GM12878 (cell line): ENCODE measurements at regions not wholly inside any gene's neighbourhood (a gene's known extent, or its start where the extent isn't known, plus 50 kb on each side); places are given as distances from the start of the nearest gene placed in this dataset.

Experiments used
- ATAC-seq: fragments of 200-7000 bp; cut with Tn5 transposase; 3 replicates; pipeline ENCODE4 v1.9.1; 2020; ENCODE audit warnings: mild to moderate bottlenecking, moderate library complexity
- BruUV-seq: library from RNA; stranded (reverse); fragments of 400-500 nt; replicated peaks from 2 replicates; lab custom pipeline; 2021; lab: Mats Ljungman, UMichigan
- CTCF ChIA-PET: fragments of 300-600 bp; sonication (Branson Sonifier 250); formaldehyde crosslinking; extraction: SDS; loops from one replicate; lab custom pipeline; 2021; ENCODE audit warnings: inconsistent platforms; lab: Yijun Ruan, JAX
- POLR2A ChIA-PET: fragments of 350-600 bp; formaldehyde crosslinking; extraction: SDS; loops from one replicate; lab custom pipeline; 2021; ENCODE audit warnings: inconsistent platforms; lab: Charles Lee
- RAD21 ChIA-PET: fragments of 300-600 bp; sonication (Branson Sonifier 250); formaldehyde crosslinking; loops from one replicate; lab custom pipeline; 2023; ENCODE audit warnings: antibody characterized with exemption; ENCODE audit not compliant: unreplicated experiment; lab: Charles Lee
- SMC1A ChIA-PET: fragments of 300-600 bp; sonication (Branson Sonifier 250); formaldehyde crosslinking; loops from one replicate; lab custom pipeline; 2023; ENCODE audit not compliant: unreplicated experiment, uncharacterized antibody; lab: Charles Lee
- DNase-seq: peaks from one replicate; pipeline ENCODE4 v3.0.0-alpha.2; 2011; ENCODE audit warnings: low read depth, low spot score
- FAIRE-seq: peaks from 3 replicates; lab custom pipeline; 2011; peaks lifted over from hg19 to GRCh38; lab: Jason Lieb, UNC
- H2AFZ ChIP-seq: 2 replicates; pipeline ENCODE4 v1.6.0; 2011; ENCODE audit warnings: low read depth, low read length, control low read depth; ENCODE audit not compliant: control insufficient read depth
- H3K27ac ChIP-seq: 2 replicates; pipeline ENCODE4 v1.5.1; 2011; ENCODE audit warnings: control low read depth; ENCODE audit not compliant: control insufficient read depth, insufficient read depth
- H3K27me3 ChIP-seq, 2 experiments: replicated peaks in 1 of 2; 2 replicates each; pipeline versions ENCODE4 v1.6.0 to v1.6.1; 2011; ENCODE audit warnings: low read length in 1 of 2; ENCODE audit not compliant: control insufficient read depth in 2 of 2, insufficient read depth in 2 of 2
- H3K36me3 ChIP-seq, 2 experiments: 2 replicates each; pipeline ENCODE4 v1.5.1; 2011; ENCODE audit warnings: low read length in 1 of 2; ENCODE audit not compliant: control insufficient read depth in 2 of 2, insufficient read depth in 2 of 2
- H3K4me1 ChIP-seq: 2 replicates; pipeline ENCODE4 v1.6.1; 2011; ENCODE audit warnings: mild to moderate bottlenecking, low read length, moderate library complexity, mixed read lengths; ENCODE audit not compliant: control insufficient read depth, insufficient read depth
- H3K4me2 ChIP-seq: 2 replicates; pipeline ENCODE4 v1.6.0; 2011; ENCODE audit warnings: control low read depth; ENCODE audit not compliant: control insufficient read depth, insufficient read depth
- H3K4me3 ChIP-seq: fragments of 200-600 bp; sonication (generic); 2 replicates; pipeline ENCODE4 v1.5.1; 2016
- H3K79me2 ChIP-seq: 2 replicates; pipeline ENCODE4 v1.6.0; 2011; ENCODE audit warnings: low read length; ENCODE audit not compliant: control insufficient read depth, insufficient read depth
- H3K9ac ChIP-seq: 2 replicates; pipeline ENCODE4 v1.8.0; 2011; ENCODE audit warnings: low read length, control low read depth, mixed read lengths; ENCODE audit not compliant: control insufficient read depth, insufficient read depth
- H3K9me3 ChIP-seq: replicated peaks from 3 replicates; pipeline ENCODE4 v1.5.1; 2011; ENCODE audit warnings: mild to moderate bottlenecking, low read length; ENCODE audit not compliant: control insufficient read depth, insufficient read depth
- H4K20me1 ChIP-seq: 2 replicates; pipeline ENCODE4 v1.6.0; 2011; ENCODE audit not compliant: control insufficient read depth, insufficient read depth
- BCL11A ChIP-seq: IDR thresholded peaks from 2 replicates; pipeline ENCODE4 v1.6.1; 2011; ENCODE audit warnings: low read depth, low read length
- GABPA ChIP-seq: IDR thresholded peaks from 2 replicates; pipeline ENCODE4 v1.6.1; 2014; ENCODE audit warnings: antibody characterized with exemption, low read depth, mild to moderate bottlenecking, inconsistent platforms
- NR2C1 ChIP-seq: fragments of 450-650 bp; IDR thresholded peaks from 2 replicates; pipeline ENCODE4 v1.6.1; 2017; ENCODE audit warnings: antibody characterized with exemption, mild to moderate bottlenecking, moderate library complexity
- TARDBP ChIP-seq: IDR thresholded peaks from 2 replicates; pipeline ENCODE4 v1.6.1; 2016; ENCODE audit warnings: borderline replicate concordance
- TCF12 ChIP-seq: IDR thresholded peaks from 2 replicates; pipeline ENCODE4 v1.6.1; 2011; ENCODE audit warnings: low read depth, mild to moderate bottlenecking, low read length
- WGBS: methylation state at CpG from one replicate; pipeline ENCODE4 v1.1.6; 2016; ENCODE audit warnings: low lambda C conversion rate; ENCODE audit not compliant: insufficient replicate concordance, insufficient coverage; ENCODE audit errors: missing lambda C conversion rate; 5-methylcytosine and 5-hydroxymethylcytosine counted together
- in situ Hi-C: fragments of 300-500 bp; cut with MboI; formaldehyde crosslinking; loops from 9 replicates; pipeline ENCODE4 v1.14.3; 2018; ENCODE audit warnings: mixed read lengths
- intact Hi-C: fragments of 100-400 bp; cut with micrococcal nuclease; formaldehyde crosslinking; loops from one replicate; pipeline ENCODE4 v1.14.2; 2022; ENCODE audit not compliant: unreplicated experiment
- TF ChIP-seq, protein P1 (sequence below): fragments of 450-650 bp; IDR thresholded peaks from 2 replicates; pipeline ENCODE4 v1.6.1; 2017; ENCODE audit warnings: borderline replicate concordance
- TF ChIP-seq, protein P2 (sequence below): IDR thresholded peaks from 2 replicates; pipeline ENCODE4 v1.6.1; 2012; ENCODE audit warnings: low read depth, low read length, improper control_type of control experiment

DNA sequence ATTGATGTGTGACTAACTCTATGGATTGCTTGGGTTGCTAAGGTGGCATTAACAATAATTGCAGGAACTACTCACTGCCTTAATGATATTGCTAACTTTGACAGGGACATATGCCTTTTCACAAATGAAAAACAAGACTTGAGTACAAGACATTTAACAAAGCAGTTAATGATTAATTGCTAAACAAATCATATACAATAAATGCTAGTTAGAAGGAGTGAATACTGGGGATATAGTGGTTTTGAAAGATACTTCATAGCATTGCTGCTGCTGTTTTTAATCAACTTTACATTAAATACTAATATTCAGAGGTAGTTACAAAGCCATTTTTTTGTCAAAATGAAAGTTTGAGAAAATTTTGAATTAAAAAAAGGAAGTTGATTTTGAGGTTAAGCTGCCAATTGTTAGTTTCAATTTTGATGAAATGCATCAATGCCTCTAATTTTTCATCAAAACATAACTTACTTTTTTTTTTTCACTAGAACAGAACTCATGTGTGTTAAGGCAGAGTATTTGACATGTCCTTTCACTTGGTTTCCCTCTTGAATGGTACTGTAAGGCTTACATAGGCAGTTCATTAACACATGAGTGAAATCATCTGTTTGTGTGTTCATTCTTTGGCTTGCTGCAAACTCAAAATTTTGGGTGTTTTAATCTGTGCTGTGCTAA lies 106.2 kb upstream of the SEMA3D start (continued):
- TF ChIP-seq, protein P1, sequence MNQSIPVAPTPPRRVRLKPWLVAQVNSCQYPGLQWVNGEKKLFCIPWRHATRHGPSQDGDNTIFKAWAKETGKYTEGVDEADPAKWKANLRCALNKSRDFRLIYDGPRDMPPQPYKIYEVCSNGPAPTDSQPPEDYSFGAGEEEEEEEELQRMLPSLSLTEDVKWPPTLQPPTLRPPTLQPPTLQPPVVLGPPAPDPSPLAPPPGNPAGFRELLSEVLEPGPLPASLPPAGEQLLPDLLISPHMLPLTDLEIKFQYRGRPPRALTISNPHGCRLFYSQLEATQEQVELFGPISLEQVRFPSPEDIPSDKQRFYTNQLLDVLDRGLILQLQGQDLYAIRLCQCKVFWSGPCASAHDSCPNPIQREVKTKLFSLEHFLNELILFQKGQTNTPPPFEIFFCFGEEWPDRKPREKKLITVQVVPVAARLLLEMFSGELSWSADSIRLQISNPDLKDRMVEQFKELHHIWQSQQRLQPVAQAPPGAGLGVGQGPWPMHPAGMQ = no peak
- TF ChIP-seq TARDBP = no peak
- TF ChIP-seq, protein P2, sequence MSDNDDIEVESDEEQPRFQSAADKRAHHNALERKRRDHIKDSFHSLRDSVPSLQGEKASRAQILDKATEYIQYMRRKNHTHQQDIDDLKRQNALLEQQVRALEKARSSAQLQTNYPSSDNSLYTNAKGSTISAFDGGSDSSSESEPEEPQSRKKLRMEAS = no peak

DNA sequence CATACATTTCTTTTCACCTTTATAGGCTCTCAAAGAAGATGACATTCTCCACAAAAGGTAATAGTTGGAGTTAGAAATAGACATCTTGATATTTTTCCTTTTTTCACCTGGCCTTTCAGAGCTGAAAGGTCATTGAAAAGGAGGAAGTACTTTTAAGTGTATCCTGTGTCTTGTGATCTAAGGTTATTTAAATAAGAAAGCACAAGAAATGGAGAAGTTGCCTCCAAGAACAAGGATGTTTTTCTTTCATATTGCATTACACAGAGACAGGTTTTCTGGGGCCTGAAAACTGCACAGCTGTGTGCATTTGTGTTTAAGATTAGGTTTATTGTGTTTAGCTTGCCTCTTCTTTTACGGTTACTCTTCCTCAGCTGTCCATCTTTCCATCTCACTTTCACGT lies 103.4 kb upstream of the SEMA3D start:
- H3K36me3 ChIP-seq = no peaks in the 10 kb centered on the region
- ATAC-seq (peak; percentile 40; the same call in 1 of the 3 replicates), DNase-seq (no peak), FAIRE-seq (peak; percentile 49)
- no peaks in the 10 kb centered on the region for H3K4me1 ChIP-seq
- POLR2A ChIA-PET = interaction anchor here (0.6 to 1.2 kb wide), 2 partner anchors 9 to 260 kb away, joined by 3 to 4 read pairs; no protein-coding TSS in a partner anchor
- no peak overlapping the region for H3K4me3 ChIP-seq
- H3K27ac ChIP-seq = no peak overlapping the region
- SMC1A ChIA-PET = interaction anchor here (0.8 to 1.5 kb wide), 3 partner anchors 8 to 24 kb away, joined by 3 to 4 read pairs (median 4); no protein-coding TSS in a partner anchor
- no peaks in the 10 kb centered on the region for H3K27me3 ChIP-seq
- H4K20me1 ChIP-seq = no peaks in the 10 kb centered on the region
- H2AFZ ChIP-seq = no peak overlapping the region; the same call in 1 of the 2 replicates
- no peak overlapping the region for H3K4me2 ChIP-seq
- in situ Hi-C loops = no loop called here
- WGBS = 0% methylated on average over 2 of the region's 2 CpGs
- RAD21 ChIA-PET = no interaction called here
- no TSS peak for BruUV-seq
- no peaks in the 10 kb centered on the region for H3K9me3 ChIP-seq
- no peaks in the 10 kb centered on the region for H3K79me2 ChIP-seq
- H3K9ac ChIP-seq = no peak overlapping the region
- intact Hi-C loops = no loop called here
- CTCF ChIA-PET = no interaction called here
- 0 out of 2 replicates have a peak, but pooled peaks have one; percentile 16 for TF ChIP-seq GABPA
- TF ChIP-seq TCF12 = no peak
- peak; percentile 63 for TF ChIP-seq NR2C1
- no peak for TF ChIP-seq BCL11A
